ENCODE measurements at regions not wholly inside any gene's neighbourhood (a gene's known extent, or its start where the extent isn't known, plus 50 kb on each side); places are given as distances from the start of the nearest gene placed in this dataset.

- TF ChIP-seq CTCF (conservative IDR thresholded peaks at IDR 0.05) (no peak), ZFX (IDR thresholded peaks at IDR 0.05) (no peak)
Measured at GRCh38 chr10:28958468-28958867, 281.1 kb downstream of the BAMBI start.
